ENCODE measurements at regions not wholly inside any gene's neighbourhood (a gene's known extent, or its start where the extent isn't known, plus 50 kb on each side); places are given as distances from the start of the nearest gene placed in this dataset.
"Not testable (repeated sequence)": the region's sequence is repeated elsewhere in the genome, so short reads cannot be mapped to it uniquely, and the experiment has no call there.

- H3K27me3 ChIP-seq (ENCODE audit: control insufficient read depth in 1 of 2, insufficient read depth in 2 of 2, low read length in 2 of 2); POLR2A ChIA-PET; in situ Hi-C loops (cut with HindIII; ENCODE audit: extremely low pct_ligation_motif_present, low pct_unique_long_range_greater_than_20kb): not testable (repeated sequence)
Observed at GRCh38 chr5:173684535-173684934, 68.1 kb upstream of the BOD1 start.

GRCh38 chr5:173686950-173687349 lies 70.5 kb upstream of the BOD1 start:
- H2AFZ ChIP-seq (ENCODE audit: low read length), result no peak overlapping the region
- no peaks in the 10 kb centered on the region for H3K9me3 ChIP-seq (ENCODE audit: low read length)
- H3K36me3 ChIP-seq (replicated peaks in 1 of 2; ENCODE audit: control insufficient read depth in 1 of 2, insufficient read depth in 2 of 2, low read length in 2 of 2), result no peaks in the 10 kb centered on the region
- ATAC-seq (no peak), FAIRE-seq (no peak), DNase-seq (ENCODE audit: low spot score) (no peak)
- intact Hi-C loops (cut with micrococcal nuclease; ENCODE audit: unreplicated experiment) (loop anchor here (10.0 kb wide), 1 partner anchor 138 kb away; no protein-coding TSS in a partner anchor), in situ Hi-C loops (cut with HindIII; ENCODE audit: extremely low pct_ligation_motif_present, low pct_unique_long_range_greater_than_20kb) (no loop called here)
- CTCF ChIA-PET (ENCODE audit: low intra/inter-chr PET ratio, low total read pairs), result no interaction called here
- H3K27ac ChIP-seq (ENCODE audit: extremely low read length, insufficient read depth, low read length), result no peak overlapping the region
- BruUV-seq (replicated peaks), result no TSS peak
- no peaks in the 10 kb centered on the region for H3K79me2 ChIP-seq (ENCODE audit: insufficient read depth, low read length)
- WGBS (ENCODE audit: low lambda C conversion rate), result 81% methylated on average over 4 of the region's 4 CpGs
- H3K9ac ChIP-seq (ENCODE audit: insufficient read depth, low read depth, low read length), result no peak overlapping the region
- no peak for TF ChIP-seq STAT5B (CRISPR knock-in tag; IDR thresholded peaks at IDR 0.05)
- TF ChIP-seq ATF3 (CRISPR knock-in tag; IDR thresholded peaks at IDR 0.05), result no peak
- no peak for TF ChIP-seq EHMT2 (IDR thresholded peaks at IDR 0.05; ENCODE audit: borderline replicate concordance, low read depth, low read length)
- no peak for TF ChIP-seq JUNB (CRISPR knock-in tag; IDR thresholded peaks at IDR 0.05; ENCODE audit: borderline replicate concordance)
- TF ChIP-seq SRSF9 (IDR thresholded peaks at IDR 0.05; ENCODE audit: borderline replicate concordance, insufficient read depth, low read depth, low read length, poor library complexity, severe bottlenecking), result no peak
- no peak for TF ChIP-seq CCAR2 (optimal IDR thresholded peaks at IDR 0.05; ENCODE audit: low read depth, low read length)
- no peak for TF ChIP-seq ZFP62 (CRISPR knock-in tag; IDR thresholded peaks at IDR 0.05)
- TF ChIP-seq ZNF333 (CRISPR knock-in tag; IDR thresholded peaks at IDR 0.05; ENCODE audit: borderline replicate concordance), result no peak
- TF ChIP-seq ZNF530 (CRISPR knock-in tag; IDR thresholded peaks at IDR 0.05; ENCODE audit: low read depth), result no peak
- TF ChIP-seq LBX2 (CRISPR knock-in tag; IDR thresholded peaks at IDR 0.05; ENCODE audit: borderline replicate concordance), result no peak
- no peak for TF ChIP-seq PHF5A (CRISPR knock-in tag; IDR thresholded peaks at IDR 0.05; ENCODE audit: low read depth, unreplicated experiment)
- TF ChIP-seq ATF4 (CRISPR knock-in tag; IDR thresholded peaks at IDR 0.05), result no peak
- H4K20me1 ChIP-seq (ENCODE audit: insufficient read depth, low read length), result no peaks in the 10 kb centered on the region
- POLR2A ChIA-PET, result no interaction called here
- no peaks in the 10 kb centered on the region; a peak in 1 of 5 replicates for H3K27me3 ChIP-seq (ENCODE audit: control insufficient read depth in 1 of 2, insufficient read depth in 2 of 2, low read length in 2 of 2)
- peaks cover 39% of the 10 kb centered on the region for H3K4me1 ChIP-seq (ENCODE audit: insufficient read depth, low read length)
- no peak overlapping the region for H3K4me3 ChIP-seq (replicated peaks in 1 of 3; ENCODE audit: insufficient read depth in 1 of 3, low read depth in 2 of 3, low read length in 3 of 3)
- H3K4me2 ChIP-seq (ENCODE audit: low read depth, low read length), result no peak overlapping the region

More at GRCh38 chr5:173684535-173684934, 68.1 kb upstream of the BOD1 start:
- BruUV-seq (replicated peaks); H3K79me2 ChIP-seq (ENCODE audit: insufficient read depth, low read length); DNase-seq (ENCODE audit: low spot score); CTCF ChIA-PET (ENCODE audit: low intra/inter-chr PET ratio, low total read pairs); H3K9ac ChIP-seq (ENCODE audit: insufficient read depth, low read depth, low read length); FAIRE-seq; H3K9me3 ChIP-seq (ENCODE audit: low read length); H3K27ac ChIP-seq (ENCODE audit: extremely low read length, insufficient read depth, low read length); ATAC-seq; H3K4me3 ChIP-seq (replicated peaks in 1 of 3; ENCODE audit: insufficient read depth in 1 of 3, low read depth in 2 of 3, low read length in 3 of 3); H2AFZ ChIP-seq (ENCODE audit: low read length); H3K4me2 ChIP-seq (ENCODE audit: low read depth, low read length); H3K36me3 ChIP-seq (replicated peaks in 1 of 2; ENCODE audit: control insufficient read depth in 1 of 2, insufficient read depth in 2 of 2, low read length in 2 of 2); H4K20me1 ChIP-seq (ENCODE audit: insufficient read depth, low read length): not testable (repeated sequence)
- WGBS (ENCODE audit: low lambda C conversion rate), result 77% methylated on average over 5 of the region's 5 CpGs
- intact Hi-C loops (cut with micrococcal nuclease; ENCODE audit: unreplicated experiment), result loop anchor here (10.0 kb wide), 1 partner anchor 140 kb away; no protein-coding TSS in a partner anchor
- peaks cover 16% of the 10 kb centered on the region for H3K4me1 ChIP-seq (ENCODE audit: insufficient read depth, low read length)
- TF ChIP-seq NFYC (CRISPR knock-in tag; IDR thresholded peaks at IDR 0.05), result peak; percentile 42
- peak; percentile 38; the same call in 1 of the 2 replicates for TF ChIP-seq MAFF (IDR thresholded peaks at IDR 0.05; ENCODE audit: low read depth, low read length)
- peak; percentile 20 to 58; a peak in 2 of 4 replicates for TF ChIP-seq MAFK (conservative IDR thresholded peaks at IDR 0.05 in 1 of 2, IDR thresholded peaks at IDR 0.05 in 1 of 2; ENCODE audit: low read length in 2 of 2)

Measured in HepG2 (cell line).